ENCODE measurements at regions not wholly inside any gene's neighbourhood (a gene's known extent, or its start where the extent isn't known, plus 50 kb on each side); places are given as distances from the start of the nearest gene placed in this dataset.
"Not testable (repeated sequence)": the region's sequence is repeated elsewhere in the genome, so short reads cannot be mapped to it uniquely, and the experiment has no call there.

GRCh38 chr1:213621077-213621476 is 366.7 kb upstream of the PROX1 start:
- intact Hi-C loops (cut with micrococcal nuclease) = no loop called here
- Mint-ChIP-seq H3K27me3 (ENCODE audit: insufficient read depth, unreplicated experiment) (peaks cover 4% of the 10 kb centered on the region), H3K9me3 (ENCODE audit: unreplicated experiment) (no peaks in the 10 kb centered on the region), H3K4me3 (ENCODE audit: unreplicated experiment) (no peak overlapping the region), H3K27ac (ENCODE audit: low read depth, unreplicated experiment) (no peak overlapping the region), H3K36me3 (ENCODE audit: insufficient read depth, unreplicated experiment) (no peaks in the 10 kb centered on the region), H3K4me1 (ENCODE audit: insufficient read depth, unreplicated experiment) (no peaks in the 10 kb centered on the region)
- TF ChIP-seq, protein P1, sequence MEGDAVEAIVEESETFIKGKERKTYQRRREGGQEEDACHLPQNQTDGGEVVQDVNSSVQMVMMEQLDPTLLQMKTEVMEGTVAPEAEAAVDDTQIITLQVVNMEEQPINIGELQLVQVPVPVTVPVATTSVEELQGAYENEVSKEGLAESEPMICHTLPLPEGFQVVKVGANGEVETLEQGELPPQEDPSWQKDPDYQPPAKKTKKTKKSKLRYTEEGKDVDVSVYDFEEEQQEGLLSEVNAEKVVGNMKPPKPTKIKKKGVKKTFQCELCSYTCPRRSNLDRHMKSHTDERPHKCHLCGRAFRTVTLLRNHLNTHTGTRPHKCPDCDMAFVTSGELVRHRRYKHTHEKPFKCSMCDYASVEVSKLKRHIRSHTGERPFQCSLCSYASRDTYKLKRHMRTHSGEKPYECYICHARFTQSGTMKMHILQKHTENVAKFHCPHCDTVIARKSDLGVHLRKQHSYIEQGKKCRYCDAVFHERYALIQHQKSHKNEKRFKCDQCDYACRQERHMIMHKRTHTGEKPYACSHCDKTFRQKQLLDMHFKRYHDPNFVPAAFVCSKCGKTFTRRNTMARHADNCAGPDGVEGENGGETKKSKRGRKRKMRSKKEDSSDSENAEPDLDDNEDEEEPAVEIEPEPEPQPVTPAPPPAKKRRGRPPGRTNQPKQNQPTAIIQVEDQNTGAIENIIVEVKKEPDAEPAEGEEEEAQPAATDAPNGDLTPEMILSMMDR (IDR thresholded peaks at IDR 0.05; ENCODE audit: unreplicated experiment) = no peak
- BruUV-seq (replicated peaks) = no TSS peak
- no peak for DNase-seq (ENCODE audit: unreplicated experiment)
- ChIA-PET POLR2A (no interaction called here), CTCF (interaction anchor here (0.6 kb wide), 1 partner anchor 223 kb away, joined by 4 read pairs; no protein-coding TSS in a partner anchor)

GRCh38 chr1:213622365-213623063 is 365.3 kb upstream of the PROX1 start:
- no peak overlapping the region for H3K4me3 Mint-ChIP-seq (ENCODE audit: unreplicated experiment)
- no peaks in the 10 kb centered on the region for H3K4me1 Mint-ChIP-seq (ENCODE audit: insufficient read depth, unreplicated experiment)
- intact Hi-C loops (cut with micrococcal nuclease) = no loop called here
- TF ChIP-seq, protein P1 (IDR thresholded peaks at IDR 0.05; ENCODE audit: unreplicated experiment) = no peak
- no peaks in the 10 kb centered on the region for H3K27me3 Mint-ChIP-seq (ENCODE audit: insufficient read depth, unreplicated experiment)
- DNase-seq (ENCODE audit: unreplicated experiment) = no peak
- ChIA-PET CTCF (no interaction called here), POLR2A (no interaction called here)
- H3K36me3 Mint-ChIP-seq (ENCODE audit: insufficient read depth, unreplicated experiment) = no peaks in the 10 kb centered on the region
- BruUV-seq (replicated peaks) = no TSS peak
- H3K9me3 Mint-ChIP-seq (ENCODE audit: unreplicated experiment) = no peaks in the 10 kb centered on the region
- no peak overlapping the region for H3K27ac Mint-ChIP-seq (ENCODE audit: low read depth, unreplicated experiment)

DNA sequence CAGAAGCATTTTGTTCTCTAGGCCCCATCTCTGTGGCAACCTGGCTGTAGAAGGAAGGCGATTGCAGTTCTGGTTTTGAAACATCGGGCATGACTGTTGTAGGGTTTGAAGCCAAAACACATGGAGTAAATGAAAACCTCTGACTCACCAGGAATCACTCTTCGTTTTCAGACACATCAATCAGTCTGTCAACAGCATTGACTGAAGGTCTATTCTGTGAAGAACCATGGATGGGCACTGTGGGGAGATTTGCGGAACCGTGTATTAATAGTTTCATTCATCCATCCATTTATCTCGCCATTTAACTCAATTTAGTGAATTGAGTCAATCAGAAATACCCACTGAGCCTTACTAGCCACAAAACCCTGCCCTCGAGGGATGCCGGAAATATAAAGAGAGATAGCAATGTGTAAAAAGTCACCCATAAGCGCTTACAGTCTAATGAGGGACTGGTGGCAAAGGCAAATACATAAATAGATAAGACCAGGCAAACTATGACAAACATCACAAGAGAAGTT is 364.6 kb upstream of the PROX1 start:
- H3K36me3 Mint-ChIP-seq (ENCODE audit: insufficient read depth, unreplicated experiment) = no peaks in the 10 kb centered on the region
- ChIA-PET CTCF (interaction anchor here (0.7 kb wide), 1 partner anchor 1030 kb away, joined by 3 read pairs; no protein-coding TSS in a partner anchor), POLR2A (no interaction called here)
- no TSS peak for BruUV-seq (replicated peaks)
- no peaks in the 10 kb centered on the region for H3K4me1 Mint-ChIP-seq (ENCODE audit: insufficient read depth, unreplicated experiment)
- H3K4me3 Mint-ChIP-seq (ENCODE audit: unreplicated experiment) = no peak overlapping the region
- TF ChIP-seq, protein P1 (IDR thresholded peaks at IDR 0.05; ENCODE audit: unreplicated experiment) = no peak
- no peaks in the 10 kb centered on the region for H3K27me3 Mint-ChIP-seq (ENCODE audit: insufficient read depth, unreplicated experiment)
- peak; percentile 34 for DNase-seq (ENCODE audit: unreplicated experiment)
- no peak overlapping the region for H3K27ac Mint-ChIP-seq (ENCODE audit: low read depth, unreplicated experiment)
- intact Hi-C loops (cut with micrococcal nuclease) = no loop called here
- no peaks in the 10 kb centered on the region for H3K9me3 Mint-ChIP-seq (ENCODE audit: unreplicated experiment)

DNA sequence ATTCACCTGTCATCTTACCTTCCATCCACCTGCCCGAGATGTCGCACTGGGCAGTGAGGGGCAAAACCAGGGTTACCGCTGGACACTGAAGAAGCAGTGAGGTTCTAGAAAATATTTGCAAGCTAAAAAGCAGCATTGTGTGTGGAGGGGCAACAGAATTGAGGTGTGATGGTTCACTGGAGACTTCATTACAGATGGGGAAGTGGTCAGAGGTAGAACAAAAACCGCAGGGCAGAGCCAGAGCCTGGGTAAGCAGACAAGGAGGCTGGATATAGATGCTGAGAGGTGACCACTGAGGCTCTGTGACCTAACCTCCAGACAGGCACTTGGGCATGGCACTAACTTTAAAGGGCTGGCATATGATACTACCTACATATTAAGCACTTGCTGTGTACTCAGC is 363.9 kb upstream of the PROX1 start:
- H3K4me1 Mint-ChIP-seq (ENCODE audit: insufficient read depth, unreplicated experiment) = no peaks in the 10 kb centered on the region
- intact Hi-C loops (cut with micrococcal nuclease) = no loop called here

DNA sequence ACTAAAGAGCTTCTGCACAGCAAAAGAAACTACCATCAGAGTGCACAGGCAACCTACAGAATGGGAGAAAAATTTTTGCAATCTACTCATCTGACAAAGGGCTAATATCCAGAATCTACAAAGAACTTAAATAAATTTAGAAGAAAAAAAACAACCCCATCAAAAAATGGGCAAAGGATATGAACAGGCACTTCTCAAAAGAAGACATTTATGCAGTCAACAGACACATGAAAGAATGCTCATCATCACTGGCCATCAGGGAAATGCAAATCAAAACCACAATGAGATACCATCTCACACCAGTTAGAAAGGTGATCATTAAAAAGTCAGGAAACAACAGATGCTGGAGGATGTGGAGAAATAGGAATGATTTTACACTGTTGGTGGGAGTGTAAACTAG is 351.0 kb upstream of the PROX1 start:
- H3K4me1 Mint-ChIP-seq (ENCODE audit: insufficient read depth, unreplicated experiment); H3K4me3 Mint-ChIP-seq (ENCODE audit: unreplicated experiment); CTCF ChIA-PET; BruUV-seq (replicated peaks); H3K27ac Mint-ChIP-seq (ENCODE audit: low read depth, unreplicated experiment); H3K36me3 Mint-ChIP-seq (ENCODE audit: insufficient read depth, unreplicated experiment); intact Hi-C loops (cut with micrococcal nuclease); POLR2A ChIA-PET; DNase-seq (ENCODE audit: unreplicated experiment): not testable (repeated sequence)
- Mint-ChIP-seq H3K27me3 (ENCODE audit: insufficient read depth, unreplicated experiment) (peaks cover 20% of the 10 kb centered on the region), H3K9me3 (ENCODE audit: unreplicated experiment) (peaks cover 21% of the 10 kb centered on the region)

More for the DNA sequence above, 363.9 kb upstream of the PROX1 start:
- Mint-ChIP-seq H3K27me3 (ENCODE audit: insufficient read depth, unreplicated experiment) (no peaks in the 10 kb centered on the region), H3K4me3 (ENCODE audit: unreplicated experiment) (no peak overlapping the region), H3K36me3 (ENCODE audit: insufficient read depth, unreplicated experiment) (no peaks in the 10 kb centered on the region), H3K27ac (ENCODE audit: low read depth, unreplicated experiment) (no peak overlapping the region), H3K9me3 (ENCODE audit: unreplicated experiment) (no peaks in the 10 kb centered on the region)
- CTCF ChIA-PET = interaction anchor here (0.7 kb wide), 1 partner anchor 1029 kb away, joined by 3 read pairs; no protein-coding TSS in a partner anchor
- TF ChIP-seq, protein P1 (IDR thresholded peaks at IDR 0.05; ENCODE audit: unreplicated experiment) = no peak
- DNase-seq (ENCODE audit: unreplicated experiment) = no peak
- POLR2A ChIA-PET = no interaction called here
- no TSS peak for BruUV-seq (replicated peaks)

Measured in MCF 10A (cell line).